ENCODE measurements at regions not wholly inside any gene's neighbourhood (a gene's known extent, or its start where the extent isn't known, plus 50 kb on each side); places are given as distances from the start of the nearest gene placed in this dataset.

GRCh38 chr18:64803471-64803870 is 654.6 kb upstream of the LINC00305 start:
- no peaks in the 10 kb centered on the region for H3K9me3 ChIP-seq
- no peaks in the 10 kb centered on the region for H3K36me3 ChIP-seq
- H3K27me3 ChIP-seq = no peaks in the 10 kb centered on the region
- intact Hi-C loops (cut with DNase I) = no loop called here
- no peak overlapping the region for H3K27ac ChIP-seq
- DNase-seq = no peak
- WGBS, 2 donors = 91 to 97% methylated on average over 1 of the region's 1 CpG
- no peak overlapping the region for H3K4me3 ChIP-seq
- TF ChIP-seq CTCF (IDR thresholded peaks at IDR 0.05) = no peak
- no peak for ATAC-seq
- no peaks in the 10 kb centered on the region for H3K4me1 ChIP-seq

- no peak overlapping the region for H3K27ac ChIP-seq
- no peaks in the 10 kb centered on the region for H3K9me3 ChIP-seq
- DNase-seq (no peak), ATAC-seq (no peak)
- TF ChIP-seq CTCF (IDR thresholded peaks at IDR 0.05) = no peak
- H3K4me1 ChIP-seq = no peaks in the 10 kb centered on the region
- H3K36me3 ChIP-seq = no peaks in the 10 kb centered on the region
- no peaks in the 10 kb centered on the region for H3K27me3 ChIP-seq
- H3K4me3 ChIP-seq = no peak overlapping the region
- intact Hi-C loops (cut with DNase I) = no loop called here
Observed at GRCh38 chr18:64800151-64800550, 651.3 kb upstream of the LINC00305 start.

- no peak for ATAC-seq
- H3K27me3 ChIP-seq = no peaks in the 10 kb centered on the region
- TF ChIP-seq CTCF (IDR thresholded peaks at IDR 0.05) = no peak
- WGBS, 2 donors = 84 to 92% methylated on average over 4 of the region's 4 CpGs
- no peaks in the 10 kb centered on the region for H3K36me3 ChIP-seq
- no peaks in the 10 kb centered on the region for H3K9me3 ChIP-seq
- intact Hi-C loops (cut with DNase I) = no loop called here
- H3K4me3 ChIP-seq = no peak overlapping the region
- no peak for DNase-seq
- H3K27ac ChIP-seq = no peak overlapping the region
- H3K4me1 ChIP-seq = no peaks in the 10 kb centered on the region
Observed at GRCh38 chr18:64799376-64799775, 650.5 kb upstream of the LINC00305 start.

- Histone ChIP-seq H3K4me3 (no peak overlapping the region), H3K27ac (no peak overlapping the region), H3K4me1 (no peaks in the 10 kb centered on the region), H3K36me3 (no peaks in the 10 kb centered on the region), H3K9me3 (no peaks in the 10 kb centered on the region), H3K27me3 (no peaks in the 10 kb centered on the region)
- TF ChIP-seq CTCF (IDR thresholded peaks at IDR 0.05) = no peak
- DNase-seq (no peak), ATAC-seq (no peak)
- WGBS, 2 donors = 57 to 74% methylated on average over 4 of the region's 4 CpGs
- intact Hi-C loops (cut with DNase I) = no loop called here
Observed at GRCh38 chr18:64791236-64791635, 642.3 kb upstream of the LINC00305 start.

- 39 to 56% methylated on average over 4 of the region's 4 CpGs for WGBS, 2 donors
- H3K36me3 ChIP-seq = no peaks in the 10 kb centered on the region
- peaks cover 0 to 11% (median 0%) of the 10 kb centered on the region in 11 donors for H3K9me3 ChIP-seq
- intact Hi-C loops (cut with DNase I) = no loop called here
- ATAC-seq = no peak
- TF ChIP-seq CTCF (IDR thresholded peaks at IDR 0.05) = no peak
- H3K27me3 ChIP-seq = no peaks in the 10 kb centered on the region
- no peaks in the 10 kb centered on the region for H3K4me1 ChIP-seq
- no peak overlapping the region for H3K4me3 ChIP-seq
- no peak overlapping the region for H3K27ac ChIP-seq
- no peak for DNase-seq
Observed at GRCh38 chr18:64785686-64786085, 636.8 kb upstream of the LINC00305 start.

Data from heart right ventricle (tissue), 16 donors.